CD1c-positive myeloid dendritic cell (primary cell): ENCODE measurements at regions not wholly inside any gene's neighbourhood (a gene's known extent, or its start where the extent isn't known, plus 50 kb on each side); places are given as distances from the start of the nearest gene placed in this dataset.
"Not testable (repeated sequence)": the region's sequence is repeated elsewhere in the genome, so short reads cannot be mapped to it uniquely, and the experiment has no call there.

Experiments
- DNase-seq: peaks from one replicate; pipeline ENCODE4 v3.0.0-alpha.2; 2016; ENCODE audit errors: extremely low spot score

DNA sequence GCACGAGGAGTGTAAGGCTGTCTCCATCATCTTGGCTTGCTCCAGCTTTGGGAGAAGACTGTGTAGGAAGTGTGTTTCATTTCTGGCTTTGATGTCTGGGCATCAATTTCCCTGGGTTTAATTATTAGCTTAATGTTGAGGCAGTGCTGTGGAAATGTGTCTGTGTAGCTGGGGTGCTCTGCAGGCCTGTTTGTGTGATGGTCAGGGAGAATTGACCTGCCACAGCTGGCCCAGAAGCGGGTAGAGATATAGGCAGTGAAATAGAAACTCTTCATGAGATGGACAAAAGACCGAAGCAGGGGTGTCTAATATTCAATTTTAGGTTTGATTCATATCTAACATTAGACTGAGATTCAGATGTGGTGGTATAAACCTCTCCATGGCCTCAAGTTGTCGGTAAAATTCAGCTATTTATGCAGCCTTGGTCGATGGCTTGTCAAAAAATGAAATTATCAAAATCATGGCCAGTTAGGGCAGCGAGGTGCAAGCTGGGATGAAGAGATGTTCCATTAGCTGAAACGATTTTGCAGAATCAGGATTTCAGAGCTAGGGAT, 95.3 kb upstream of the SNX9 start:
- DNase-seq: no peak

DNA sequence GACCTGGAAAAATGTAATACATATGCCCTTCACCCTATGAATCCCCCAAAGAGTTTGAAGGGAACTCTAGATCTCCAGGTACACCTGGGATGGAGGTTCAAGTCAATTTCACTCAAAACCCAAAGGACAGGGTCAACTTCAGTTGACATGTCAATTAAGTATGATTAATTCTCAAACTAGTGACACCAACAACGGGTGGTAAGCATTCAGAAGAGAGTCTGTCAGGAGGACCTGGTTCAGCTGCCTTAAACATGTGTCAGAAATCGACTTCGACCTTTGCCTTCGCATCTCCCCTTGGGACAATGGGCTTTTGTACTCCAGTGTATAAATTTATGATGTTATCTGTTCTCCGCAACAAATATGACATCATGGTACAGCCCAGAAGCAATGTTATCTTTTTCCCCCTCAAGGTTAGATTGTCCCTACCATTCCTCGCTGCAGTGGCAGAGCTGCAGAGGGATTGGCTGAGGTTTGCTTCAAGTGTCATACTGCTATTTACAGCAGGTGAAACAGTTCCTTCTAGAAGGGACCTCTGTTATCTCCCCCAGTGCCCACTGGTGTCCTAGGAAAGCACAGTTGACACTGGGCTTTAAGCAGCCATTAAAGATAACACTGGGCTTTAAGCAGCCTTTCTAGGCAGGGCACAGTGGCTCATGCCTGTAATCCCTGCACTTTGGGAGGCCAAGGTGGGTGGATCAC, 94.7 kb upstream of the SNX9 start:
- no peak for DNase-seq

DNA sequence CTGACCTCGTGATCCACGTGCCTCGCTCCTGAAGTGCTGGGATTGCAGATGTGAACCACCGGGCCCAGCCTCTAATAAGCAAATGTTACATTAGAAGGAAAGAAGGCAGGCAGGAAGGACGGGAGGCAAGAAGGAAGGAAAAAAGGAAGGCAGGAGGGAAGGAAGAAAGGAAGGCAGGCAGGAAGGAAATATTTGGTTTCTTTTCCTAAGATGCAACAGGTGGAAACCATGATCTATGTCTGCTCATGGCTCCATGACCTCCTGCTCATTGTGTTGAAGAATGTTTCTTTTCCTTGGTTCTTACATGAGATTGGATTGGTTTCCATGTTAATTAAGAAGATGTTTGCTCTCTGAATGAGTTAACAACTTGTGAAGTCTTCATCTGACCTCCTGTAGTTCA, 91.8 kb upstream of the SNX9 start:
- no peak for DNase-seq

DNA sequence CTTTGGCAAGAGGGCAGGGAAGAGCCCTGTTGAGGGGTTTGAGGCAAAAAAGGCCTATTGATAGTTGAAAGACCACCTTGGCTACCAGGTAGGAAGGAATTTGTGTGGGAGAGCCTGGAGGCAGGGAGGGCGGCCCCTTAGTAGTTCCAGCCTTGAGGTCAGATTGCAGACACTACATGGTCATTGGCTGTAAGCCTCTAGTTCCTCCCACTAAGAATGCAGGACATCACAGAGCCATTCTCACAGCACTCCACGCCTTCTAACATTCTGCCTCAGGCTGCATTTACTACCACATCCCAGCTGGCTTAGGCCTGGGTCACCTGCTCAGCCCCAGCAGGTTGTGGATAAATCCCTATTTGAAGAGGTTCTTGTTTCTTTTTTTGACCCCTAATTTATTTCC, 91.0 kb upstream of the SNX9 start:
- no peak for DNase-seq

DNA sequence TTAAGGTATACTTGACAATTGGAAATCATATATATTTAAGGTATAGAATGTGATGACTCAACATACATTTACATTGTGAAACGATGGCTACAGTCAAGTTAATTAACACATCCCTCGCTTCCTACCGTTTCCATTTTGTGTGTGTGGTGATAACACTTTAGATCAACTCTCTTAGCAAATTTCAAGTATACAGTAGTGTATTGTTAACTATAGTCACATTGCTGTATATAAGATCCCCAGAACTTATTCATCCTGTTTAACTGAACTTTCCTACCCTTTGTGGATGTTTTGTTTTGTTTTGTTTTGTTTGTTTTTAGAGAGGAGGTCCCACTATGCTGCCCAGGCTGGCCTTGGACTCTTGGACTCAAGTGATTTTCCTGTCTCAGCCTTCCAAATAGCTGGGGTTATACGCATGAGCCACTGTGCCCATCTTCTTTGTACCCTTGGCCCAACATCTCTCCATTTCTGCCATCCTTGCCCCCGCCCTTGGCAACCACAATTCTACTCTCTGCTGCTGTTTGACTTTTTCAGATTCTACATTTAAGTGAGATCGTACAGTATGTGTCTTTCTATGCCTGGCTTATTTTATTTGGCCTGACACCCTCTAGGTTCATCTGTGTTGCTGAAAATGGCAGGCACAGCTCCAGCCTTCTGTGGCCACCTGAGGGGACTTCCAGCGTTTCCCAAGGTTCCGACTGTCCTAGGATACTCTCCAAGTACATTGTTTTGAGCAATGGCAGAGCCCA, 90.5 kb upstream of the SNX9 start:
- DNase-seq: no peak

DNA sequence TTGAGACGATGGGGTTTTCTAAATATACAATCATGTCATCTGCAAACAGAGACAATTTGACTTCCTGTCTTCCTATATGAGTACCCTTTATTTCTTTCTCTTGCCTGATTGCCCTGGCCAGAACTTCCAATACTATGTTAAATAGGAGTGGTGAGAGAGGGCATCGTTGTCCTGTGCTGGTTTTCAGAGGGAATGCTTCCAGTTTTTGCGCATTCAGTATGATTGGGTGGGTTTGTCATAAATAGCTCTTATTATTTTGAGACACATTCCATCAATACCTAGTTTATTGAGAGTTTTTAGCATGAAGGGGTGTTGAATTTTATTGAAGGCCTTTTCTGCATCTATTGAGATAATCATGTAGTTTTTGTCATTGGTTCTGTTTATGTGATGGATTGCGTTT, 86.5 kb upstream of the SNX9 start:
- DNase-seq: not testable (repeated sequence)

DNA sequence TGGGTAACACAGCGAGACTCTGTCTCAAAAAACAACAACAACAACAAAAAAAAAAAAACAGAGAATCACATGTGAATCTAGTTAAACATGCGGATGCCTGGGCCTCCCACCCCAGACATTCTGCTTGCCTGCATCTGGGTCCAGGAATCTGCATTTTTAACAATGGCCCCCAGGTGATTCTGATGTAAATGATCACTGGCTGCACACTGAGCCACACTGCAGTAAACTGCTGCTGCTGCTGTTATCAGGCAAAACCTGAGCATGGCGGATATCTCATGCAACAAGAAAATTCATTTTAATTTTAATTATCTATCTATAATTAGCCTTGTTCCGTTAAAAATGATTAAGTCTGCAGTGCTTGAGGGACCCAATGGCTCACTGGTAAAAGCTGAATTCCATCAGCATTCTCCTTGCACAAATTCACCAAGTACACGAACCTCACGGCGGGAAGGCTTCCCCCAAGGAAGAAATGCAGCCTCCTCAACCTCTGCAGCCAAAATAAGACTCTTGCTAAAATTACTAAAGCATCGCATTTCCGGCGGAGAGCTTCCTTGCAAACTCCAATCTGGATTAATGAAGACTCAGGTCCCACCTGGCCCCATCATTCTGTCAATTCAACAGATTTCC, 81.6 kb upstream of the SNX9 start:
- DNase-seq: no peak

DNA sequence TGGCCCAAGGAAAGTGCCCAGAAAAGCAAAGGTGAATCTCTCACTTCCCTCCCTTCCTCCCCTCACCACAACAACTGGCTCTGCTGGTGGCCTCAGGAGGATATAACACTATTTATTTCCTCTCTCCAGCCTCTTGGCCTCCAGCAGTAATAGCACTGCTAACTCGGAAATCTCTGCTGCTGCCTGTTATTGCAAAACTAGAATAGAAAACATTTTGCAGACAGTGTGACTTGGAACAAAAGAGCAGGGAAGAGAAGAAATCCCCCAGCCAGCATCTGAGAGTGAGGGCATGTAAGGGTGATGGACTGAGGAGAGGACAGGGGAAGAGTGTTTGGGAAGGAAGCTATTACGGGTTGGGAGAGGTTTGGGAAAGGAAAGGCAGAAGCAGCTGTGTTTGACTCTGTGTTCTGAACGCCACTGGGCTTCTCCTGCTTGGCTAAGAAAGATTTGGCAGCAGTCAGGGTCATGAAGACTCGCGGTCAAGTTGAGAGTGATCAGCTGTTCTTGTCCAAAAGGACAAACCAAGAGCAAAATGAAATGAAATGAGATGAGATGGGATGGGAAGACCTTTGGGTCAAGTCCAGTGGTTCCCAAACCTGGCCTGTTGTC, 81.0 kb upstream of the SNX9 start:
- DNase-seq: no peak

DNA sequence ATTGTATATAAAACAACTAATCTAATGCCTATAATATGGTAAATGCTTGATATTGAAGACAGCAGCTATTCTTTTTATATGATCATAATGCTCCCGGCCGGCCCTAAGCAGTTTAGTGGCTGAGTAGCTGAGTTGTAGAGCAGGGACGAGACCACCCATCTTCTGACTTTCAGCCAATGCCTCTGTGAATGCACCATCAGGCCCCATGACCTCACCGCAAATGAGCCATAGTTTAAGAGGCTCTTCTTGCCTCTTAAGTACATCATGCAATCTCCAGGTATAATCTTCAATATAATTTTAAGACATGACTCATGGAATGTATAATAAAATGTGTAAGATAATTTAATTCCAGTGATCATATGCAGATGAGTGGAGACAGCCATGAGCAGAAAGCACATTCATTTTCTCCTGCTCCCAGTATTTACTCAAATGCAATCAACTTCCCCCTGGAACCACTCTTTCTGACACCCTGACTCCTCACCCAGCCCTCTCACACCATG, 78.9 kb upstream of the SNX9 start:
- DNase-seq: no peak

DNA sequence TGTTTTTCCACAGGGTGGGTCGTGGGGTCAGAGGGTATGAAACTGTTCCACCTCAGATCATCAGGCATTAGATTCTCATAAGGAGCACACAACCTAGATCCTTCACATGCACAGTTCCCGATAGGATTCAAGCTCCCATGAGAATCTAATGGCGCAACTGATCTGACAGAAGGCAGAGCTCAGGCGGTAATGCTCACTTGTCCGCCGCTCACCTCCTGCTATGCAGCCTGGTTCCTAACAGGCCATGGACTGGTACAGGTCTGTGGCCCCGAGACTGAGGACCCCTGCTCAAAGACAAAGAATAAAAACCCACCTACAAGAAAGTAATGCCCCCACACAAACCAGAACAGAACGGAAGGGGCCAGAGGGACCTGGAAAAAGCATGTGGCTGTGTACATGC, 76.1 kb upstream of the SNX9 start:
- DNase-seq: no peak

DNA sequence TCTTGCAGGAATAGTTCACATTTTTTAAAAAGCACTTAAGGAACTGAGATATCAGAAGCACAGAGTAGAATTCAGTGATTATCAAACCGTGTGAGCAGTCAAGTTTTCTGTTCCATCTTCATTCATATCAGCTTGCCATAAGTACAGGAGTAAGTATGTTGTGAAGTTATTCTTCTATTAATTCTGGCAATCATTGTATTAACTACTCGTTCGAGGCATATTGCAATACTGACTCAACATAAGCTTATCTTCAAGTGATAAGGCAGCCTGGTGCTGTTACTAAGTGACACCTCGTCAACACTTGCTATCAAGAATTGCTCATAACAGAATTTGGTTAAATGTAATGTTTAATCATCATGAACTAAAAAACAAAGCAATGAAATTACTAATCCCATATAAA, 75.7 kb upstream of the SNX9 start:
- DNase-seq: no peak

DNA sequence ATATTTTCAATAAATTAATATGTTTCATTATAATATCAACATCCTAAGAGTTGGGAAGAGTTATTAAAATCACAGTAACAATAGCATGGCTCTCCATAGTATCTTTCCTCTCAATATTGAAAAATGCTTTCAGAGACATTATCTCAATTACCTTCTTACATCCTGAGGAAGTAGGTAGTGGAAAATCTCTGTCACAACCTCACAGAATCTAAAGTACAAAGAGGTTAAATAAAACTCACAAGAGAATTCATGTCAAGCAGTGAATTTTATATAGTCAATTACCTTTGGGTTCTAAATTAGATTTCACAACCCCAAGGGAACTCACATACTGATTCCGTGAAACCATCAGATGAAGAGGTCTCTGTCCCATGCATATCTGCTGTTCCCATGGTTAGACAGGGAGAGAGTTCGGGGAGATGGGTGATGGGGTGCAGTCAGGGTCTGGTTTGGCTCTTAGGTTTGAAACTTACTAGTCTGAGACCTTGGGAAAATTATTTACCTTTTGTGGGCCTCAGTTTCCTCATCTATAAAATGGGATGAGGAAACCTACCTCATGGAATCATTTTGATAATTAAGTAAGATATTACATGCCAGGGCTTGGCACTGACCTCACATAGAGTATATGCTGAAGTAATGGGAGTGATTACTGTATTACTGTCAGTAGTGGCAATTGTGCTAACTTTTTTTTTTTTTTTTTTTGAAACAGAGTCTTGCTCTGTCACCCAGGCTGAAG, 74.0 kb upstream of the SNX9 start:
- no peak for DNase-seq

DNA sequence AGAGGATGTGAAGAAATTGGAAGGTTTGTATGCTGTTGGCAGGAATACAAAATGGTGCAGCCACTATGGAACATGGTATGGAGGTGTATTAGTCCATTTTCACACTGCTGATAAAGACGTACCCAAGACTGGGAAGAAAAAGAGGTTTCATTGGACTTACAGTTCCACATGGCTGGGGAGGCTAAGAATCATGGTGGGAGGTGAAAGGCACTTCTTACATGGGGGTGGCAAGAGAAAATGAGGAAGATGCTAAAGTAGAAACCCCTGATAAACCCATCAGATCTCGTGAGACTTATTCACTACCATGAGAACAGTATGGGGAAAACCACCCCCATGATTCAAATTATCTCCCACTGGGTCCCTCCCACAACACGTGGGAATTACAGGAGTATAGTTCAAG, 72.1 kb upstream of the SNX9 start:
- not testable (repeated sequence) for DNase-seq

DNA sequence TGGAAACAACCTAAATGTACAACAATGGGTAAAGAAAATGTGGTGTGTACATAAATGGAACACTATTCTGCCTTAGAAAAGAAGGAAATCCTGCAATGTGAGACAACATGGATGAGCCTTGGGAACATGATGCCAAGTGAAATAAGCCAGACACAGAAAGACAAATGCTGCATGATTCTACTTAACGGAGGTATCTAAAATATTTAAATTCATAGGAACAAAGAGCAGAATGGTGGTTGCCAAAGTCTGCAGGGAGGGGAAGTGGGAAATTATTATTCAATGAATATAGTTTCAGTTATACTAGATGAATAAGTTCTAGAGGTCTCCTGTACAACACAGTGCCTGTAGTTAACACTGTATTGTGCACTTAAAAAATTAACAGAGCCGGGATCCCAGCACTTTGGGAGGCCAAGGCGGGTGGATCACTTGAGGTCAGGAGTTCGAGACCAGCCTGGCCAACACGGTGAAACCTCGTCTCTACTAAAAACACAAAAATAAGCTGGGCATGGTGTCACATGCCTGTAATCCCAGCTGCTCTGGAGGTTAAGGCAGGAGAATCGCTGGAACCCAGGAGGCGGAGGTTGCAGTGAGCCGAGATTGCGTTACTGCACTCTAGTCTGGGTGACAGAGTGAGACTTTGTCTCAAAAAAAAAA, 71.4 kb upstream of the SNX9 start:
- DNase-seq: no peak

DNA sequence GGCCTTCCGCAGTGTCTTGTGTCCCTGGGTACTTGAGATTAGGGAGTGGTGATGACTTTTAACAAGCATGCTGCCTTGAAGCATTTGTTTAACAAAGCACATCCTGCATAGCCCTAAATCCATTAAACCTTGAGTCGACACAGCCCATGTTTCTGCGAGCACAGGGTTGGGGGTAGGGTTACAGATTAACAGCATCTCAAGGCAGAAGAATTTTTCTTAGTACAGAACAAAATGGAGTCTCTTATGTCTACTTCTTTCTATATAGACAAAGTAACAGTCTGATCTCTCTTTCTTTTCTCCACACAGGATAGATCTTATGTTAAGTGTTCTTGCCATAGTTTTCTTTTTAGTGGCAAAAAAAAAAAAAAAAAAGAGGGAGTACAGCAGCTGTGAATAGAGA, 70.2 kb upstream of the SNX9 start:
- DNase-seq: not testable (repeated sequence)

DNA sequence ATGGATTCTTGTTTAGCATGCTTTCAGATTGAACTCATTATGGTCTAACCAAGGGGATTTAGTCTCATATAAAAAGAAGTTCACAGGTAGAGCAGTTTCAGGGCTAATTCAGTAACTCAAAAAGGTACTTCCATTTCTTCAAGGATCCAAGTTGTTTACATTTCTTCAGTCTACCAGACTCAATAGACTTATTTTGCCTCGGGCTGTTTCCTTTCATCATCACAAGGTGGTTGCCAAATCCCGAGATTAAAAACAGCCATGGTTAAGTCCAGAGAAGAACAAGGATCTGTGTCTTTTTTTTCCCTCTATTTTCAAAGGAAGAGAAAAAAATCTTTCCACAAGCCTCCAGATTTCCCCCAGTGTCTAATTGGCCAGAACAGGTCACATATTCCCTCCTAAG, 69.8 kb upstream of the SNX9 start:
- no peak for DNase-seq

DNA sequence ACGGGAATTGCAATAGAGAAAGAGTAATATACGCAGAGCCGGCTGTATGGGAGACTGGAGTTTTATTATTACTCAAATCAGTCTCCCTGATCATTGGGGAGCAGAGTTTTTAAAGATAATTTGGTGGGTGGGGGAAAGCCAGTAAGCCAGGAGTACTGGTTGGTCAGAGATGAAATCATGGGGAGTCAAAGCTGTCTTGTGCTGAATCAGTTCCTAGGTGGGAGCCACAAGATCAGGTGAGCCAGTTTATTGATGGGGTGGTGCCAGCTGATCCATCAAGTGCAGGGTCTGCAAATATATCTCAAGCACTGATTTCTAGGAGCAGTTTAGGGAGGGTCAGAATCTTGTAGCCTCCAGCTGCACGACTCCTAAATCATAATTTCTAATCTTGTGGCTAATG, 69.2 kb upstream of the SNX9 start:
- DNase-seq: not testable (repeated sequence)

DNA sequence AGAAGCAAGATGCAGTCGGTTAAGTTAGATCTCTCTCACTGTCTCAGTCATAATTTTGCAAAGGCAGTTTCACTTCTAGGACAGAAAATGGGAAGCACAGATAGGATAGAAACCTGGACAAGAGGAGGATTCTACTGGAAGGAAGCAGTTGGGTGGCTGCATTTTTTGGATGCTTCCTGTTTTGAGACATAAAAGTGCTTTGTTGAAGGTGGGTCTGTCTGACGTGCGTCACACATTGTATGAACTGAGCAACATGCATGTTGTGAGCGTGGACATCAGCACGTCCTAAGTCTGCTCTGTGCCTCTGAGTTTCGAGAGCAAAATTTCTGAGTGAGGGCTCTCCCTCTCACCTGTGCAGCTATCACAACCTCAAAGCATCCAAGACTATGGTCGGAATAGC, 68.7 kb upstream of the SNX9 start:
- peak; percentile 54 for DNase-seq

DNA sequence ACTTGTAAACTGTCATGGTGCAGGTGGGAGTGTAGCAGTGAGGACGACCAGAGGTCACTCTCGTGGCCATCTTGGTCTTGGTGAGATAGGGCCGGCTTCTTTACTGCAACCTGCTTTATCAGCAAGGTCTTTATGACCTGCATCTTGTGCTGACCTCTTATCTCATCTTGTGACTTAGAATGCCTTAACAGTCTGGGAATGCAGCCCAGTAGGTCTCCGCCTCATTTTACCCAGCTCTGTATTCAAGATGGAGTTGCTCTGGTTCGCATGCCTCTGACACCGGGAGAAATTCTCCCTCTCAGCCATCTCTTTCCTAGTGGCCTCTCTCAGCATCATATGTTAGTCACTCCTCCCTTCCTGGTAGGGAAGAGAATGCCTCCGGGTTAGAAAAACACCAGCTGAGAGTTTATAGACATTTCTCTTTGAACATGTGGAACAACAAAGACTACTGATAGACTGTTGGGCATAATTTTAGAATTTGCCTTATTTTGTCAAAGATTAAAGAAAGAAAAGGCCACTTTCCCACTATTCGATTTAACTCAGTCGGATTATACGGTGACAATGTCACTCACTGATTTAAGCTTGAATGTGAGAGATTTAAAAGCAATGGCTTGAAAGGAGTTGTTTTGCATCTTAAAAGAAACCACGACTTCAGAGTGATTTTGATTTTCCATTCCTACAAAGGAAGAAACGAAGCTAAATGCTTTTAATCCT, 67.9 kb upstream of the SNX9 start:
- no peak for DNase-seq

DNA sequence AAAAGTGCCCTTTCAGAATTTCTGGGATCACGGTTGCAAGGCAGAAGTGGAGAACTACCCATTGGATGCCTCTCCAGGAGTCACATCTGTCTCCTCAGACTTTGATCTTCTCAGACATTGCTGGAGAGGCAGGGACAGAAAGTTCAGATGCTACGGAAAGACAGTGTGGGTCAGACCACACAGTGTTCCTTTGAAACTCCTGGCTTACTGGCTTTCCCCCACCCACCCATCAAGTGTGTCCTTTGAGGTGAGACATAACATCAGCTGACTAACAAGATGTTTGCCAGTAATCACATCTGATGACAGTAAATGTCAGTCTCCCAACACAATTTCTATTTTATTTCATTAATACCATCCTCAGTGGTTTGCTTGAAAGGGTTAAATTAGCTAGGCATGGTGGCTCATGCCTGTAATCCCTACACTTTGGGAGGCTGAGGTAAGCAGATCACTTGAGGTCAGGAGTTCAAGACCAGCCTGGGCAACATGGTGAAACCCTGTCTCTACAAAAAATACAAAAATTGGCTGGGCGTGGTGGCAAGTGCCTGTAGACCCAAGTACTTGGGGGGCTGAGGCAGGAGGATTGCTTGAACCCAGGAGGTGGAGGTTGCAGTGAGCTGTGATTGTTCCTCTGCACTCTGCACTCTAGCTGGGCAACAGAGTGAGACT, 67.2 kb upstream of the SNX9 start:
- no peak for DNase-seq
